ENCODE measurements at regions not wholly inside any gene's neighbourhood (a gene's known extent, or its start where the extent isn't known, plus 50 kb on each side); places are given as distances from the start of the nearest gene placed in this dataset.
"Not testable (repeated sequence)": the region's sequence is repeated elsewhere in the genome, so short reads cannot be mapped to it uniquely, and the experiment has no call there.

- no peak for DNase-seq
These were observed 164.5 kb downstream of the ERMARD start for GRCh38 chr6:169915769-169916550.

- DNase-seq = not testable (repeated sequence)
These were observed 162.3 kb downstream of the ERMARD start for GRCh38 chr6:169913745-169914144.

- no peak for DNase-seq
These were observed 161.7 kb downstream of the ERMARD start for GRCh38 chr6:169913096-169913638.

GRCh38 chr6:169912266-169913095 lies 161.1 kb downstream of the ERMARD start:
- no peak for DNase-seq

GRCh38 chr6:169911264-169912263 lies 160.1 kb downstream of the ERMARD start:
- DNase-seq = no peak

GRCh38 chr6:169909113-169909512 lies 157.7 kb downstream of the ERMARD start:
- no peak for DNase-seq

- DNase-seq = no peak
These were observed 157.0 kb downstream of the ERMARD start for GRCh38 chr6:169908403-169908933.

- no peak for DNase-seq
These were observed 156.1 kb downstream of the ERMARD start for GRCh38 chr6:169907419-169908115.

GRCh38 chr6:169906688-169907418 lies 155.4 kb downstream of the ERMARD start:
- no peak for DNase-seq

- no peak for DNase-seq
These were observed 154.7 kb downstream of the ERMARD start for GRCh38 chr6:169906004-169906687.

GRCh38 chr6:169905041-169905807 lies 153.8 kb downstream of the ERMARD start:
- DNase-seq = no peak

GRCh38 chr6:169904051-169904922 lies 152.9 kb downstream of the ERMARD start:
- no peak for DNase-seq

- no peak for DNase-seq
These were observed 151.7 kb downstream of the ERMARD start for GRCh38 chr6:169903122-169903521.

GRCh38 chr6:169902604-169903003 lies 151.2 kb downstream of the ERMARD start:
- DNase-seq = no peak

GRCh38 chr6:169902070-169902469 lies 150.6 kb downstream of the ERMARD start:
- DNase-seq = no peak

GRCh38 chr6:169899481-169900145 lies 148.2 kb downstream of the ERMARD start:
- DNase-seq = no peak

GRCh38 chr6:169898788-169899480 lies 147.5 kb downstream of the ERMARD start:
- DNase-seq = no peak
